ENCODE measurements at regions not wholly inside any gene's neighbourhood (a gene's known extent, or its start where the extent isn't known, plus 50 kb on each side); places are given as distances from the start of the nearest gene placed in this dataset.

DNA sequence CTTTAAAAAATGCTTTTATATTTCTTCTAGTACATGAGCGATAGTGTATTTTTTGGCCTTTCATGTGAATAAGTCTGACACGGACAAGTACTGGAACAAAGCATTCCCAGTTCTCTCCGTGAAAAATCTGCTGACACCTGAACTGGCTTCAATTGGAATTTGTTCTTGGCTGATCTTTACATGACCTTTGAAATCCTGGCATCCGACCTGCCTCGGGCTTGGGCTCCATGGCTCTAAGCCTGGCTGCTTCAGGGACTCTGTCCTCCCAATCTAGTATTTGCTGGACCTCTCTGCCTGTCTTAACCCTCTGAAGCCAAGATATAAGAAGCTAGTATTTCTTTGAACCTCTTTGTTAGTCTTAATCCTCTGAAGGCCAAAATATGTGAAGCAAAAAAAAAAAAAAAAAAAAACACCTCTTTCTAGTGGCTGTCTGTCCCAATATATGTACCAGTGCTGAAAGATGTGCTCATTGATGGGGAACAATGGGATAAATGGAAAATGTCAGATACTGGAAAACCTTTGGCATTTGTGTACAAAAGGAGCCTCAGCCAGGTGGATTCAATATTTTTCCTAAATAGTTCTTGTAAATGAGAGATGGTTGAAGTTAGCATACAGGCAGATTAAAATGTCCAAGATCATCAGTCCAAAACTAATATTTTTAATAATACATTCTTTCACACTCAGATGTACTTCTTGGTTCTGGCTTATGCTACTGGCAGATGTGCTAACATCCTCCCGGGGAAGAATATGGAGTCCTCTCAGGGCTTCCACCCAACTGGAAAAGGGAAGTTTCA lies 470.6 kb downstream of the TUSC1 start:
- TF ChIP-seq, protein P1, sequence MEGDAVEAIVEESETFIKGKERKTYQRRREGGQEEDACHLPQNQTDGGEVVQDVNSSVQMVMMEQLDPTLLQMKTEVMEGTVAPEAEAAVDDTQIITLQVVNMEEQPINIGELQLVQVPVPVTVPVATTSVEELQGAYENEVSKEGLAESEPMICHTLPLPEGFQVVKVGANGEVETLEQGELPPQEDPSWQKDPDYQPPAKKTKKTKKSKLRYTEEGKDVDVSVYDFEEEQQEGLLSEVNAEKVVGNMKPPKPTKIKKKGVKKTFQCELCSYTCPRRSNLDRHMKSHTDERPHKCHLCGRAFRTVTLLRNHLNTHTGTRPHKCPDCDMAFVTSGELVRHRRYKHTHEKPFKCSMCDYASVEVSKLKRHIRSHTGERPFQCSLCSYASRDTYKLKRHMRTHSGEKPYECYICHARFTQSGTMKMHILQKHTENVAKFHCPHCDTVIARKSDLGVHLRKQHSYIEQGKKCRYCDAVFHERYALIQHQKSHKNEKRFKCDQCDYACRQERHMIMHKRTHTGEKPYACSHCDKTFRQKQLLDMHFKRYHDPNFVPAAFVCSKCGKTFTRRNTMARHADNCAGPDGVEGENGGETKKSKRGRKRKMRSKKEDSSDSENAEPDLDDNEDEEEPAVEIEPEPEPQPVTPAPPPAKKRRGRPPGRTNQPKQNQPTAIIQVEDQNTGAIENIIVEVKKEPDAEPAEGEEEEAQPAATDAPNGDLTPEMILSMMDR (conservative IDR thresholded peaks at IDR 0.05 in 1 of 2, IDR thresholded peaks at IDR 0.05 in 1 of 2; ENCODE audit: low read depth in 1 of 2, low read length in 2 of 2) = no peak
- TF ChIP-seq EZH2 (IDR thresholded peaks at IDR 0.05; ENCODE audit: low read length, missing control alignments) = no peak
